SK-N-SH treated with all-trans-retinoic acid at 6 μM for 48 hours (cell line): ENCODE measurements at regions not wholly inside any gene's neighbourhood (a gene's known extent, or its start where the extent isn't known, plus 50 kb on each side); places are given as distances from the start of the nearest gene placed in this dataset.

Experiments used
- ATAC-seq: fragments of 200-7000 bp; cut with Tn5 transposase; 3 replicates; pipeline ENCODE4 v1.9.1; 2020; ENCODE audit warnings: mild to moderate bottlenecking, moderate library complexity
- ARNTL ChIP-seq: fragments of 450-650 bp; formaldehyde crosslinking; IDR thresholded peaks from 2 replicates; pipeline ENCODE4 v1.5.0; 2020; ENCODE audit warnings: low read depth, mild to moderate bottlenecking, moderate library complexity, borderline replicate concordance
- BACH2 ChIP-seq: fragments of 250-450 bp; sonication (Bioruptor Pico); IDR thresholded peaks from 2 replicates; pipeline ENCODE4 v1.9.0; 2021; ENCODE audit warnings: mild to moderate bottlenecking, borderline replicate concordance
- CREB5 ChIP-seq: fragments of 250-450 bp; sonication (Bioruptor Pico); IDR thresholded peaks from 2 replicates; pipeline ENCODE4 v1.5.1; 2020; ENCODE audit warnings: low read depth, mild to moderate bottlenecking, moderate library complexity
- ESRRG ChIP-seq: fragments of 250-450 bp; sonication (Bioruptor Pico); IDR thresholded peaks from 2 replicates; pipeline ENCODE4 v1.6.1; 2021; ENCODE audit warnings: mild to moderate bottlenecking
- GLIS3 ChIP-seq: fragments of 250-450 bp; sonication (Bioruptor Pico); IDR thresholded peaks from 2 replicates; pipeline ENCODE4 v1.5.0; 2020; ENCODE audit warnings: mild to moderate bottlenecking, moderate library complexity
- ISL1 ChIP-seq: fragments of 250-450 bp; sonication (Bioruptor Pico); IDR thresholded peaks from 2 replicates; pipeline ENCODE4 v2.1.2; 2022; ENCODE audit warnings: mild to moderate bottlenecking, moderate library complexity
- PPARA ChIP-seq: fragments of 250-450 bp; sonication (Bioruptor Pico); IDR thresholded peaks from 2 replicates; pipeline ENCODE4 v1.5.0; 2020; ENCODE audit warnings: mild to moderate bottlenecking, borderline replicate concordance
- RARB ChIP-seq: fragments of 250-450 bp; sonication (Bioruptor Pico); IDR thresholded peaks from 2 replicates; pipeline ENCODE4 v1.8.0; 2021; ENCODE audit warnings: mild to moderate bottlenecking, moderate library complexity
- SNAI2 ChIP-seq: fragments of 250-450 bp; sonication (Bioruptor Pico); IDR thresholded peaks from 2 replicates; pipeline ENCODE4 v1.5.0; 2020; ENCODE audit warnings: mild to moderate bottlenecking, moderate library complexity
- TCF4 ChIP-seq: fragments of 250-450 bp; sonication (Bioruptor Pico); IDR thresholded peaks from 2 replicates; pipeline ENCODE4 v1.8.0; 2021; ENCODE audit warnings: mild to moderate bottlenecking, moderate library complexity, borderline replicate concordance
- TOX ChIP-seq: fragments of 250-450 bp; sonication (Bioruptor Pico); IDR thresholded peaks from 2 replicates; pipeline ENCODE4 v1.8.0; 2021; ENCODE audit warnings: mild to moderate bottlenecking, moderate library complexity, borderline replicate concordance
- ZFP30 ChIP-seq: fragments of 450-650 bp; formaldehyde crosslinking; IDR thresholded peaks from 2 replicates; pipeline ENCODE4 v1.5.0; 2022; ENCODE audit warnings: mild to moderate bottlenecking, moderate library complexity
- ZNF565 ChIP-seq: fragments of 450-650 bp; formaldehyde crosslinking; conservative IDR thresholded peaks from 2 replicates; pipeline ENCODE4 v1.5.0; 2020; ENCODE audit warnings: low read depth, mild to moderate bottlenecking, moderate library complexity
- ZNF70 ChIP-seq: fragments of 450-650 bp; formaldehyde crosslinking; IDR thresholded peaks from 2 replicates; pipeline ENCODE4 v1.5.0; 2020; ENCODE audit warnings: mild to moderate bottlenecking, moderate library complexity
- ZNF8 ChIP-seq: fragments of 450-650 bp; formaldehyde crosslinking; IDR thresholded peaks from 2 replicates; pipeline ENCODE4 v1.5.0; 2020; ENCODE audit warnings: mild to moderate bottlenecking, moderate library complexity
- TF ChIP-seq, protein P1 (sequence below): fragments of 250-450 bp; sonication (Bioruptor Pico); IDR thresholded peaks from 2 replicates; pipeline ENCODE4 v1.5.0; 2020; ENCODE audit warnings: mild to moderate bottlenecking, moderate library complexity
- TF ChIP-seq, protein P2 (sequence below): fragments of 250-450 bp; sonication (Bioruptor Pico); IDR thresholded peaks from 2 replicates; pipeline ENCODE4 v1.8.0; 2020; ENCODE audit warnings: mild to moderate bottlenecking, moderate library complexity, borderline replicate concordance

DNA sequence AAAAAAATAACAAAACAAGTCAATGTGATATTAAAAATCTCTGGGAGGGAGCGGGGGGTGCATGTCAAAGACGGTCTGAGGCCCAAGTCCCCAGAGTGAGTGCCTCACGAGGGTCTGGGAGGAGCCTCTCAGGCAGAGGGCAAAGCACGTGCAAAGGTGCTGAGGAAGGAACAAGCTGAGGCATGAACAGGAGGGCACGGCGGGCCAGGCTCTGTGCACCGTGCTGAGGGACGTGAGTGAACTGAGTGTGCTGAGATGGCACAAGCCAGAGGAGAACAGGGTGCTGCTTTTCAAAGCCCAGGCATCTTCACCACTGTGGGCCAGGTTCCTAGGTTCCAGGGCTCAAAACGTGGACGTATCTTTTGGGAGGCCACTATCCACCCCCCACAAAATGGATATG, 142.1 kb upstream of the PHACTR3 start:
- TF ChIP-seq ARNTL (CRISPR knock-in tag) (no peak), ZFP30 (no peak), GLIS3 (CRISPR knock-in tag) (no peak), ESRRG (no peak), RARB (CRISPR knock-in tag) (no peak), TCF4 (CRISPR knock-in tag) (no peak), ISL1 (CRISPR knock-in tag) (no peak), ZNF8 (CRISPR knock-in tag) (no peak), TOX (CRISPR knock-in tag) (no peak), CREB5 (no peak), SNAI2 (CRISPR knock-in tag) (no peak), ZNF70 (no peak), PPARA (CRISPR knock-in tag) (no peak), BACH2 (CRISPR knock-in tag) (no peak)
- TF ChIP-seq, protein P1, sequence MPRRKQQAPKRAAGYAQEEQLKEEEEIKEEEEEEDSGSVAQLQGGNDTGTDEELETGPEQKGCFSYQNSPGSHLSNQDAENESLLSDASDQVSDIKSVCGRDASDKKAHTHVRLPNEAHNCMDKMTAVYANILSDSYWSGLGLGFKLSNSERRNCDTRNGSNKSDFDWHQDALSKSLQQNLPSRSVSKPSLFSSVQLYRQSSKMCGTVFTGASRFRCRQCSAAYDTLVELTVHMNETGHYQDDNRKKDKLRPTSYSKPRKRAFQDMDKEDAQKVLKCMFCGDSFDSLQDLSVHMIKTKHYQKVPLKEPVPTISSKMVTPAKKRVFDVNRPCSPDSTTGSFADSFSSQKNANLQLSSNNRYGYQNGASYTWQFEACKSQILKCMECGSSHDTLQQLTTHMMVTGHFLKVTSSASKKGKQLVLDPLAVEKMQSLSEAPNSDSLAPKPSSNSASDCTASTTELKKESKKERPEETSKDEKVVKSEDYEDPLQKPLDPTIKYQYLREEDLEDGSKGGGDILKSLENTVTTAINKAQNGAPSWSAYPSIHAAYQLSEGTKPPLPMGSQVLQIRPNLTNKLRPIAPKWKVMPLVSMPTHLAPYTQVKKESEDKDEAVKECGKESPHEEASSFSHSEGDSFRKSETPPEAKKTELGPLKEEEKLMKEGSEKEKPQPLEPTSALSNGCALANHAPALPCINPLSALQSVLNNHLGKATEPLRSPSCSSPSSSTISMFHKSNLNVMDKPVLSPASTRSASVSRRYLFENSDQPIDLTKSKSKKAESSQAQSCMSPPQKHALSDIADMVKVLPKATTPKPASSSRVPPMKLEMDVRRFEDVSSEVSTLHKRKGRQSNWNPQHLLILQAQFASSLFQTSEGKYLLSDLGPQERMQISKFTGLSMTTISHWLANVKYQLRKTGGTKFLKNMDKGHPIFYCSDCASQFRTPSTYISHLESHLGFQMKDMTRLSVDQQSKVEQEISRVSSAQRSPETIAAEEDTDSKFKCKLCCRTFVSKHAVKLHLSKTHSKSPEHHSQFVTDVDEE (CRISPR knock-in tag) = no peak
- TF ChIP-seq, protein P2, sequence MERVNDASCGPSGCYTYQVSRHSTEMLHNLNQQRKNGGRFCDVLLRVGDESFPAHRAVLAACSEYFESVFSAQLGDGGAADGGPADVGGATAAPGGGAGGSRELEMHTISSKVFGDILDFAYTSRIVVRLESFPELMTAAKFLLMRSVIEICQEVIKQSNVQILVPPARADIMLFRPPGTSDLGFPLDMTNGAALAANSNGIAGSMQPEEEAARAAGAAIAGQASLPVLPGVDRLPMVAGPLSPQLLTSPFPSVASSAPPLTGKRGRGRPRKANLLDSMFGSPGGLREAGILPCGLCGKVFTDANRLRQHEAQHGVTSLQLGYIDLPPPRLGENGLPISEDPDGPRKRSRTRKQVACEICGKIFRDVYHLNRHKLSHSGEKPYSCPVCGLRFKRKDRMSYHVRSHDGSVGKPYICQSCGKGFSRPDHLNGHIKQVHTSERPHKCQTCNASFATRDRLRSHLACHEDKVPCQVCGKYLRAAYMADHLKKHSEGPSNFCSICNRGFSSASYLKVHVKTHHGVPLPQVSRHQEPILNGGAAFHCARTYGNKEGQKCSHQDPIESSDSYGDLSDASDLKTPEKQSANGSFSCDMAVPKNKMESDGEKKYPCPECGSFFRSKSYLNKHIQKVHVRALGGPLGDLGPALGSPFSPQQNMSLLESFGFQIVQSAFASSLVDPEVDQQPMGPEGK = no peak
- no peak for ATAC-seq

- ATAC-seq = no peak
- no peak for TF ChIP-seq PPARA (CRISPR knock-in tag)
These were observed 140.8 kb upstream of the PHACTR3 start for GRCh38 chr20:59463541-59463940.

- TF ChIP-seq ISL1 (CRISPR knock-in tag) = no peak
- TF ChIP-seq CREB5 = no peak
- TF ChIP-seq, protein P2 = no peak
- TF ChIP-seq ZNF565 (CRISPR knock-in tag) = no peak
- ATAC-seq = no peak
These were observed 138.1 kb upstream of the PHACTR3 start for GRCh38 chr20:59466107-59466815.

GRCh38 chr20:59468831-59469230, 135.5 kb upstream of the PHACTR3 start:
- no peak for ATAC-seq
- TF ChIP-seq ZNF70 = no peak
- no peak for TF ChIP-seq TCF4 (CRISPR knock-in tag)
- no peak for TF ChIP-seq BACH2 (CRISPR knock-in tag)
- TF ChIP-seq, all 23 proteins: peak for 0
